Fibroblast of lung (primary cell): ENCODE measurements at regions not wholly inside any gene's neighbourhood (a gene's known extent, or its start where the extent isn't known, plus 50 kb on each side); places are given as distances from the start of the nearest gene placed in this dataset.

ENCODE experiments used
- DNase-seq, 2 donors: peaks; one replicate each; pipeline versions ENCODE4 v3.0.0 to v3.0.0-alpha.2; 2010; ENCODE audit warnings: low read depth in 2 of 2
- H2AFZ ChIP-seq: 2 replicates; pipeline ENCODE4 v1.5.1; 2012; ENCODE audit warnings: low read length, control low read depth, inconsistent platforms
- H3K27ac ChIP-seq: 2 replicates; pipeline ENCODE4 v1.5.1; 2011; ENCODE audit warnings: low read length, control low read depth; ENCODE audit not compliant: insufficient read depth
- H3K27me3 ChIP-seq: 2 replicates; pipeline ENCODE4 v1.5.1; 2011; ENCODE audit warnings: mild to moderate bottlenecking, low read length; ENCODE audit not compliant: control insufficient read depth, insufficient read depth
- H3K36me3 ChIP-seq: 2 replicates; pipeline ENCODE4 v1.5.1; 2011; ENCODE audit warnings: low read length; ENCODE audit not compliant: control insufficient read depth, insufficient read depth
- H3K4me1 ChIP-seq: 2 replicates; pipeline ENCODE4 v1.5.1; 2011; ENCODE audit warnings: low read length; ENCODE audit not compliant: control insufficient read depth, insufficient read depth; ENCODE audit errors: extremely low read depth
- H3K4me2 ChIP-seq: 2 replicates; pipeline ENCODE4 v1.5.1; 2011; ENCODE audit warnings: low read length, control low read depth; ENCODE audit not compliant: insufficient read depth; ENCODE audit errors: extremely low read depth
- H3K4me3 ChIP-seq, 4 experiments: fragments of 200-600 bp in 1 of 4; sonication (generic) in 1 of 4; replicated peaks in 1 of 4; 2 replicates each; pipeline ENCODE4 v1.5.1; 2011 to 2016; ENCODE audit warnings: low read length in 4 of 4, low read depth in 3 of 4, mild to moderate bottlenecking in 3 of 4, control low read depth in 2 of 4, inconsistent platforms in 1 of 4, mixed read lengths in 1 of 4; ENCODE audit not compliant: insufficient read depth in 1 of 4; ENCODE audit errors: control extremely low read depth in 1 of 4
- H3K79me2 ChIP-seq: 2 replicates; pipeline ENCODE4 v1.5.1; 2012; ENCODE audit warnings: mild to moderate bottlenecking, low read length, inconsistent platforms; ENCODE audit not compliant: control insufficient read depth, insufficient read depth
- H3K9ac ChIP-seq: 2 replicates; pipeline ENCODE4 v1.5.1; 2011; ENCODE audit warnings: mild to moderate bottlenecking, low read length, control low read depth; ENCODE audit not compliant: insufficient read depth
- H3K9me3 ChIP-seq: 2 replicates; pipeline ENCODE4 v1.5.1; 2012; ENCODE audit warnings: low read depth, low read length; ENCODE audit not compliant: control insufficient read depth, insufficient read depth
- H4K20me1 ChIP-seq: 2 replicates; pipeline ENCODE4 v1.5.1; 2011; ENCODE audit warnings: low read length; ENCODE audit not compliant: control insufficient read depth, insufficient read depth; ENCODE audit errors: extremely low read depth
- EZH2 ChIP-seq: IDR thresholded peaks from 2 replicates; pipeline ENCODE4 v1.5.1; 2012; ENCODE audit warnings: low read length, control low read depth, mild to moderate bottlenecking; ENCODE audit errors: missing control alignments
- TF ChIP-seq, protein P1 (sequence below), 2 donors: IDR thresholded peaks in 1 of 2; conservative IDR thresholded peaks in 1 of 2; 1 replicate in 1 of 2; 2 replicates in 1 of 2; pipeline ENCODE4 v1.5.1; 2011 to 2012; ENCODE audit warnings: low read length in 2 of 2, control low read depth in 1 of 2, inconsistent platforms in 1 of 2, low read depth in 1 of 2, mild to moderate bottlenecking in 1 of 2

DNA sequence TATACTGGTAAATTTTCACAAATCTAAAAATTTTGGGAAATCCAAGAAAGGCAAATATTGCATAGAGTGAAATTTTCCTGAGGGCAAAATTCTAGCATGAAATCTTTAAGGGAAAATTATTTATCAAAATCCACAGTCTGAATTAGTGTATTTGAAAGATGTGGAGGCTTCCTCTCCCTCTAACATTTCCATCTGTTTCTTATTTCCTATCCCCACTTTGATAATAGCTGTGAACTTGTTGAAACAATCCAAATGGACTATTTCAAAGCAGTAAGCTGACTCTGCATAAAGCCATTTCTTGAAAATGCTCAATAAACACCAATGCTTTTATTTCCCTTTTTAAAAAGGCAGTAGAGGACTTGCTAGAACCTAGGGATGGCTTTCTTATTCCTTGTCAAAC lies 107.3 kb upstream of the PABPC4L start:
- H3K36me3 ChIP-seq, result no peaks in the 10 kb centered on the region
- TF ChIP-seq EZH2, result no peak
- TF ChIP-seq, protein P1, sequence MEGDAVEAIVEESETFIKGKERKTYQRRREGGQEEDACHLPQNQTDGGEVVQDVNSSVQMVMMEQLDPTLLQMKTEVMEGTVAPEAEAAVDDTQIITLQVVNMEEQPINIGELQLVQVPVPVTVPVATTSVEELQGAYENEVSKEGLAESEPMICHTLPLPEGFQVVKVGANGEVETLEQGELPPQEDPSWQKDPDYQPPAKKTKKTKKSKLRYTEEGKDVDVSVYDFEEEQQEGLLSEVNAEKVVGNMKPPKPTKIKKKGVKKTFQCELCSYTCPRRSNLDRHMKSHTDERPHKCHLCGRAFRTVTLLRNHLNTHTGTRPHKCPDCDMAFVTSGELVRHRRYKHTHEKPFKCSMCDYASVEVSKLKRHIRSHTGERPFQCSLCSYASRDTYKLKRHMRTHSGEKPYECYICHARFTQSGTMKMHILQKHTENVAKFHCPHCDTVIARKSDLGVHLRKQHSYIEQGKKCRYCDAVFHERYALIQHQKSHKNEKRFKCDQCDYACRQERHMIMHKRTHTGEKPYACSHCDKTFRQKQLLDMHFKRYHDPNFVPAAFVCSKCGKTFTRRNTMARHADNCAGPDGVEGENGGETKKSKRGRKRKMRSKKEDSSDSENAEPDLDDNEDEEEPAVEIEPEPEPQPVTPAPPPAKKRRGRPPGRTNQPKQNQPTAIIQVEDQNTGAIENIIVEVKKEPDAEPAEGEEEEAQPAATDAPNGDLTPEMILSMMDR (conservative IDR thresholded peaks at IDR 0.05 in 1 of 2, IDR thresholded peaks at IDR 0.05 in 1 of 2; ENCODE audit: low read depth in 1 of 2, low read length in 2 of 2), result no peak

DNA sequence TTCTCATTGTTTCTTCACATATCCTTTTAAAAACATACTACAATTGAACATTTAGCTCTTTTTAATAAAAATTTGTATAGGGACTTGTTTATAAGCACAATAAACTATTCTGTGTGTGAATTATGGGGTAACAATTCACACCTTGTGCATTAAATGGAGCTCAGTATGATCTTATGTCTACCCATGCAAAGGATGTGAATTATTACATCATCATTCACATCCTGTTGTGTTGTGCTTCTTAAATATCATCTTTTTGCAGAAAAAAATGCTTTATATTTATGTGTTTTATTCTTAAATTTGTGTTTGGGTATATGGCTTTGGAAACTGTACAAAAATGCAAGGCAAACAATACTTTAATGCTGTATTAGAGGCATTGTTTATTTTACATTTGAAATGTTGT lies 96.7 kb upstream of the PABPC4L start:
- TF ChIP-seq, protein P1 (conservative IDR thresholded peaks at IDR 0.05 in 1 of 2, IDR thresholded peaks at IDR 0.05 in 1 of 2; ENCODE audit: low read depth in 1 of 2, low read length in 2 of 2), result no peak
- no peak for TF ChIP-seq EZH2
- no peak overlapping the region for H3K9ac ChIP-seq
- no peaks in the 10 kb centered on the region for H4K20me1 ChIP-seq
- no peaks in the 10 kb centered on the region for H3K4me1 ChIP-seq
- H3K4me3 ChIP-seq, result no peak overlapping the region
- no peaks in the 10 kb centered on the region for H3K79me2 ChIP-seq
- no peaks in the 10 kb centered on the region for H3K27me3 ChIP-seq
- H2AFZ ChIP-seq, result no peak overlapping the region
- no peaks in the 10 kb centered on the region for H3K9me3 ChIP-seq
- DNase-seq, result no peak
- H3K36me3 ChIP-seq, result no peaks in the 10 kb centered on the region
- H3K27ac ChIP-seq, result no peak overlapping the region
- no peak overlapping the region for H3K4me2 ChIP-seq

More for the DNA sequence above, 107.3 kb upstream of the PABPC4L start:
- H3K9me3 ChIP-seq, result no peaks in the 10 kb centered on the region
- no peak overlapping the region for H3K27ac ChIP-seq
- H4K20me1 ChIP-seq, result no peaks in the 10 kb centered on the region
- H3K4me2 ChIP-seq, result no peak overlapping the region
- H2AFZ ChIP-seq, result no peak overlapping the region
- H3K27me3 ChIP-seq, result no peaks in the 10 kb centered on the region
- H3K9ac ChIP-seq, result no peak overlapping the region
- H3K4me3 ChIP-seq, result no peak overlapping the region
- DNase-seq, result no peak
- H3K4me1 ChIP-seq, result no peaks in the 10 kb centered on the region
- no peaks in the 10 kb centered on the region for H3K79me2 ChIP-seq

DNA sequence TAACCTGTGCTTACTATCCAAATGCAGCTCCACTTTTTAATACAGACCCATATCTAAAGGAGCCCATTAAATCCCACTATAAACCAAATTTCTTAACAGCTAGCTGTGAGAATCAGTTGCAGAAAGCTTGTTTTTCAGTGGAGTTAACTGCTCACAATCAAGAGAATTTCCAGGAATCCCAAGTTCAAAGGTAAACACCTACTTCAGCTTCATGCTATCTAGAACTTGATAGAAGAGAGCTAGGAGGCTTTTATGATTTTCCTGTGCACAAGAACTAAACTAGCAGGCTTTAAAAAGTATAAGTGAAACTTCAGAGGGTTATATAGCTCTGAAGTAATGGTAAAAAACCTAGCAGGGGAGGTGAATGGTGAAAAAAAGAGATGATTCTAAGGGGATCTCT lies 96.2 kb upstream of the PABPC4L start:
- Histone ChIP-seq H3K4me1 (no peaks in the 10 kb centered on the region), H3K79me2 (no peaks in the 10 kb centered on the region), H2AFZ (no peak overlapping the region), H4K20me1 (no peaks in the 10 kb centered on the region), H3K4me3 (no peak overlapping the region), H3K9ac (no peak overlapping the region), H3K27ac (no peak overlapping the region), H3K4me2 (no peak overlapping the region), H3K36me3 (no peaks in the 10 kb centered on the region), H3K9me3 (no peaks in the 10 kb centered on the region), H3K27me3 (no peaks in the 10 kb centered on the region)
- no peak for DNase-seq
- no peak for TF ChIP-seq EZH2
- TF ChIP-seq, protein P1 (conservative IDR thresholded peaks at IDR 0.05 in 1 of 2, IDR thresholded peaks at IDR 0.05 in 1 of 2; ENCODE audit: low read depth in 1 of 2, low read length in 2 of 2), result no peak
